CD4-positive, alpha-beta T cell (primary cell): ENCODE measurements at regions not wholly inside any gene's neighbourhood (a gene's known extent, or its start where the extent isn't known, plus 50 kb on each side); places are given as distances from the start of the nearest gene placed in this dataset.

ENCODE experiments used
- ATAC-seq: fragments of 200-7000 bp; cut with Tn5 transposase; one replicate; pipeline ENCODE4 v1.10.0; 2022; ENCODE audit warnings: mild to moderate bottlenecking; ENCODE audit not compliant: poor library complexity
- CTCF ChIA-PET: fragments of 350-600 bp; sonication (Branson Sonifier 250); formaldehyde crosslinking; loops from one replicate; lab custom pipeline; 2021; ENCODE audit warnings: antibody characterized with exemption, inconsistent platforms; lab: Charles Lee
- POLR2A ChIA-PET: fragments of 350-600 bp; sonication (Branson Sonifier 250); formaldehyde crosslinking; loops from one replicate; lab custom pipeline; 2021; ENCODE audit warnings: antibody characterized with exemption, inconsistent platforms; lab: Charles Lee
- DNase-seq, 14 experiments: peaks; one replicate each; pipeline ENCODE4 v3.0.0-alpha.2; 2013 to 2020; ENCODE audit warnings: mixed read lengths in 2 of 14
- H3K27ac ChIP-seq, 2 donors: one replicate each; pipeline versions ENCODE4 v1.5.1 to v1.7.0; 2013; ENCODE audit warnings: low read length in 2 of 2, low read depth in 1 of 2, mild to moderate bottlenecking in 1 of 2
- H3K27me3 ChIP-seq, 2 experiments: 1 replicate in 1 of 2; 2 replicates in 1 of 2; pipeline versions ENCODE4 v1.6.1 to v1.7.0; 2013; ENCODE audit warnings: low read length in 2 of 2, control low read depth in 1 of 2, mild to moderate bottlenecking in 1 of 2, moderate library complexity in 1 of 2; ENCODE audit not compliant: insufficient read depth in 2 of 2, control insufficient read depth in 1 of 2
- H3K36me3 ChIP-seq: one replicate; pipeline ENCODE4 v1.6.1; 2013; ENCODE audit warnings: low read length, control low read depth; ENCODE audit not compliant: insufficient read depth
- H3K4me1 ChIP-seq: one replicate; pipeline ENCODE4 v1.6.1; 2013; ENCODE audit warnings: low read length, control low read depth; ENCODE audit not compliant: insufficient read depth
- H3K4me3 ChIP-seq: one replicate; pipeline ENCODE4 v1.5.1; 2013; ENCODE audit warnings: mild to moderate bottlenecking, low read length, moderate library complexity
- H3K9me3 ChIP-seq, 2 experiments: 1 replicate in 1 of 2; 2 replicates in 1 of 2; pipeline versions ENCODE4 v1.6.1 to v1.7.0; 2013; ENCODE audit warnings: low read length in 2 of 2, mild to moderate bottlenecking in 2 of 2, control low read depth in 1 of 2, moderate library complexity in 1 of 2; ENCODE audit not compliant: control insufficient read depth in 1 of 2, insufficient read depth in 1 of 2
- H3K27ac Mint-ChIP-seq: one replicate; pipeline ENCODE4 v1.8.0; 2020; ENCODE audit warnings: mixed read lengths
- H3K27me3 Mint-ChIP-seq: one replicate; pipeline ENCODE4 v1.8.0; 2021; ENCODE audit warnings: mixed read lengths
- H3K36me3 Mint-ChIP-seq: one replicate; pipeline ENCODE4 v1.8.0; 2021; ENCODE audit warnings: low read depth, mixed read lengths
- H3K4me1 Mint-ChIP-seq: one replicate; pipeline ENCODE4 v1.8.0; 2021; ENCODE audit warnings: low read depth, mixed read lengths
- H3K4me3 Mint-ChIP-seq: one replicate; pipeline ENCODE4 v1.8.0; 2020; ENCODE audit warnings: mild to moderate bottlenecking, mixed read lengths
- H3K9me3 Mint-ChIP-seq: one replicate; pipeline ENCODE4 v1.8.0; 2020; ENCODE audit warnings: mixed read lengths
- intact Hi-C, 2 experiments: fragments of 100-400 bp; cut with DNase I in 1 of 2; cut with micrococcal nuclease in 1 of 2; formaldehyde crosslinking; loops; one replicate each; pipeline versions ENCODE4 v1.15.1 to v1.9.0; 2023 to 2025; cut with DNase I, micrococcal nuclease
- TF ChIP-seq, protein P1 (sequence below): fragments of 200-600 bp; IDR thresholded peaks from one replicate; pipeline ENCODE4 v1.8.0; 2022; ENCODE audit warnings: antibody characterized with exemption, mild to moderate bottlenecking

DNA sequence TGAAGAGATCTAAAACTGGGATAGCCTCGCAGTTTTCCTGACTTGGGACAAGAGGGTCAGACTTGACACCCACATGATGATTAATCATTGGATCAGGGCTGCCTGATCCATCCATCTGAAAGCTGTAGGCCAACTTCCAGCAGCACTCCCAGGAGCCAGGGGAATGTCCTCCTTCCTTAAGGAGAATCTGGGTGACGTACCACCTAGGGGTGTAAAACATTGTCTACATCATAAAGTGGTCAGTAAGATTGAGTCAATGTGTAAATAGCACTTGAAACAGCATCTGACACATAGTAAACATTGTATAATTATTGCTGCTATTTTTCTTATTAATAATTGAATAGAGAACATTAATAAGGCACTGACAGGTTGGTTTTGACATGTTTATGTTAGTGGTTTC lies 392.8 kb downstream of the JRKL start:
- Histone ChIP-seq H3K9me3 (no peaks in the 10 kb centered on the region), H3K4me1 (no peaks in the 10 kb centered on the region), H3K4me3 (no peak overlapping the region), H3K27me3 (no peaks in the 10 kb centered on the region), H3K27ac (no peak overlapping the region), H3K36me3 (no peaks in the 10 kb centered on the region)
- Mint-ChIP-seq H3K27me3 (no peaks in the 10 kb centered on the region), H3K9me3 (peaks cover 2% of the 10 kb centered on the region), H3K4me1 (no peaks in the 10 kb centered on the region), H3K36me3 (no peaks in the 10 kb centered on the region), H3K27ac (no peak overlapping the region), H3K4me3 (no peak overlapping the region)
- TF ChIP-seq, protein P1, sequence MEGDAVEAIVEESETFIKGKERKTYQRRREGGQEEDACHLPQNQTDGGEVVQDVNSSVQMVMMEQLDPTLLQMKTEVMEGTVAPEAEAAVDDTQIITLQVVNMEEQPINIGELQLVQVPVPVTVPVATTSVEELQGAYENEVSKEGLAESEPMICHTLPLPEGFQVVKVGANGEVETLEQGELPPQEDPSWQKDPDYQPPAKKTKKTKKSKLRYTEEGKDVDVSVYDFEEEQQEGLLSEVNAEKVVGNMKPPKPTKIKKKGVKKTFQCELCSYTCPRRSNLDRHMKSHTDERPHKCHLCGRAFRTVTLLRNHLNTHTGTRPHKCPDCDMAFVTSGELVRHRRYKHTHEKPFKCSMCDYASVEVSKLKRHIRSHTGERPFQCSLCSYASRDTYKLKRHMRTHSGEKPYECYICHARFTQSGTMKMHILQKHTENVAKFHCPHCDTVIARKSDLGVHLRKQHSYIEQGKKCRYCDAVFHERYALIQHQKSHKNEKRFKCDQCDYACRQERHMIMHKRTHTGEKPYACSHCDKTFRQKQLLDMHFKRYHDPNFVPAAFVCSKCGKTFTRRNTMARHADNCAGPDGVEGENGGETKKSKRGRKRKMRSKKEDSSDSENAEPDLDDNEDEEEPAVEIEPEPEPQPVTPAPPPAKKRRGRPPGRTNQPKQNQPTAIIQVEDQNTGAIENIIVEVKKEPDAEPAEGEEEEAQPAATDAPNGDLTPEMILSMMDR = no peak
- CTCF ChIA-PET = no interaction called here
- no peak for ATAC-seq
- DNase-seq = no peak
- POLR2A ChIA-PET = no interaction called here
- intact Hi-C loops = no loop called here

DNA sequence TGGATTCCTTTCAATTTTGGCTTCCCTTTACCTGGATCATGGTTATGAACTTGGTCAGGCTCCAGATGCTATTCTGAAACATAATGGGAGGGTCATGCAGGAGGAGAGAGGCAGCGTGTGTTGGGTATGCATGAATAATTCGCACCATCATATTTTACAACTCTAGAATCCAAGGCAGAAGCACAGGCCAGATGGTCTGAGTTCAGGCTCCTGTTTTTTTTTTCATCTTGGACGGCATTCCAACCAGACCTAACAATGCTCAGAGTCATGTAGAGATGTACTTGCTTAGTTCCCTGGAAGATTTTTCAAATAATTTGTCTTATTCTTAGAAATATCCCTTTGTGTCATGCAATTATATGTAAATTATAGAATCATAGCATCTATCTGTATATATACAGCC lies 393.5 kb downstream of the JRKL start:
- Mint-ChIP-seq H3K9me3 (peaks cover 3% of the 10 kb centered on the region), H3K4me3 (no peak overlapping the region), H3K4me1 (no peaks in the 10 kb centered on the region), H3K27ac (no peak overlapping the region), H3K27me3 (no peaks in the 10 kb centered on the region), H3K36me3 (no peaks in the 10 kb centered on the region)
- Histone ChIP-seq H3K4me3 (no peak overlapping the region), H3K27me3 (no peaks in the 10 kb centered on the region), H3K36me3 (no peaks in the 10 kb centered on the region), H3K4me1 (no peaks in the 10 kb centered on the region), H3K9me3 (no peaks in the 10 kb centered on the region), H3K27ac (no peak overlapping the region)
- intact Hi-C loops = no loop called here
- TF ChIP-seq, protein P1 = no peak
- POLR2A ChIA-PET = no interaction called here
- CTCF ChIA-PET = no interaction called here
- ATAC-seq (no peak), DNase-seq (no peak)

DNA sequence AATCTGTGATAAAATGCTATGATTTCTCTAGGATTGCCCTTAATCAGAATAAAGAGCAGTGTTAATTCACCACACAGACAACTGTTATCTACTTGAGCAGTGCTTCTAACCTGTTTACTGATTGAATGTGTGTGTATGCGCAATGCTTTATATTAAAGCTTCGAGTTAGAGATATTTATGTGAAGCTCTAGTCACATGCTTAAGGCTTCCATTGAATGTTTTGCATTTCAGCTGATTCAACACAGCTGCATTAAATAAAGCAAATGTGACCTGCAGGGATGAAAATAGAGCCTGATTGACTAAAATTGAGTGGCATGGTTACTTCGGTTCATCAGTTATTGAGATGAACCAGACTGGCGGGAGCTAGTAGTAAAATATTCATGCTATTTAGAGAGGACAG lies 395.3 kb downstream of the JRKL start:
- Histone ChIP-seq H3K4me3 (no peak overlapping the region), H3K9me3 (no peaks in the 10 kb centered on the region), H3K4me1 (no peaks in the 10 kb centered on the region), H3K27ac (no peak overlapping the region), H3K27me3 (no peaks in the 10 kb centered on the region), H3K36me3 (no peaks in the 10 kb centered on the region)
- Mint-ChIP-seq H3K36me3 (no peaks in the 10 kb centered on the region), H3K4me1 (no peaks in the 10 kb centered on the region), H3K4me3 (no peak overlapping the region), H3K27ac (no peak overlapping the region), H3K27me3 (no peaks in the 10 kb centered on the region), H3K9me3 (peaks cover 5% of the 10 kb centered on the region)
- ATAC-seq (no peak), DNase-seq (no peak)
- intact Hi-C loops = no loop called here
- ChIA-PET CTCF (no interaction called here), POLR2A (no interaction called here)
- TF ChIP-seq, protein P1 = no peak
